ENCODE measurements at regions not wholly inside any gene's neighbourhood (a gene's known extent, or its start where the extent isn't known, plus 50 kb on each side); places are given as distances from the start of the nearest gene placed in this dataset.

GRCh38 chr10:58952162-58952601 is 224.3 kb upstream of the PHYHIPL start (continued):
- no peak for TF ChIP-seq PHF8 (IDR thresholded peaks at IDR 0.05; ENCODE audit: borderline replicate concordance, low read depth)
- no peak for TF ChIP-seq HOXB13 (CRISPR knock-in tag; IDR thresholded peaks at IDR 0.05; ENCODE audit: low read depth)

DNA sequence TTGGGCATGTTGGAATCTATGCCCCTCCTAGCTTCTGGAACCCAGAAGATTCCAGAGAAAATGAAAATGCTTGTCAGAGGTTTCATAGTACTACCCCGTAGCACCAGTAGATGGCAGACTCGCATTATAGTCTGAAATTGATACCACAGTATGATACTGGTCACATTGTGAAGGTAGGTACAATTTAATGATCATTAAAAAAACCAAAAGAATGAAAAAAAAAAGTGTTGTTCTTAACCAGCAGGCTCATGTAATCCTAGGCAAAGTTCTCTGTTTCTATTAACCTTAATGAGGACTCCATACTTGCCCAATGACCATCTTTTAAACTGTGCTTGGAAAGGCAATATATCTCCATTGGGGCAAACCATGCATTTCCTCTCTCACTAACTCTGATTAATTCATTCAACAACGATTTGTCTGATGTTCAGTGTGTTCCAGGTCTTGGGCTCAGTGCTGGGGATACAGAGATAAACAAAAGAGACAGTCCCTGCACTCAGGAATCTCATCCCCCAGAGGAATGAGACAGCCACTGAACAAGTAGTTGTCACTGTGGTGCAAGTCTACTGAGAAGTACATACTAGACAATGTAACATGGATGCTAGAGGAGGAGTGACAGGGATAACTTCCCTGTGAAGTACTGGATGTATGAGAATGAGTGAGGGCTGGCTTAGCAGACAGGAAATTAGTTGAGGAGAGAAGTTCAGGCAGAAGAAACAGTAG is 223.5 kb upstream of the PHYHIPL start:
- peak; percentile 20 to 52 for DNase-seq (ENCODE audit: low read depth in 1 of 2, low spot score in 1 of 2)
- WGBS (ENCODE audit: missing lambda C conversion rate), result 1% methylated on average over 3 of the region's 3 CpGs
- peak; percentile 94 for TF ChIP-seq SMC3 (IDR thresholded peaks at IDR 0.05)
- no peak for TF ChIP-seq FOSL2 (IDR thresholded peaks at IDR 0.05)
- no peak for TF ChIP-seq FOSL2 (CRISPR knock-in tag; IDR thresholded peaks at IDR 0.05)
- peak; percentile 93 to 95 for TF ChIP-seq RAD21 (conservative IDR thresholded peaks at IDR 0.05 in 1 of 2, IDR thresholded peaks at IDR 0.05 in 1 of 2)
- no peak for TF ChIP-seq SREBF2 (IDR thresholded peaks at IDR 0.05)
- TF ChIP-seq CTCF (IDR thresholded peaks at IDR 0.05), result peak; percentile 92
- Histone ChIP-seq H3K4me3 (no peak overlapping the region), H3K9me3 (no peaks in the 10 kb centered on the region), H3K4me2 (no peak overlapping the region), H3K4me1 (peaks cover 16% of the 10 kb centered on the region), H3K27ac (peak overlapping the region in 1 of 2 experiments; percentile 46; a peak in 2 of 6 replicates)
- POLR2A ChIA-PET, result no interaction called here
- peak; percentile 85 for FAIRE-seq
- peak; percentile 76 to 91 for ATAC-seq
- CTCF ChIA-PET, result interaction anchor here (0.6 to 6.4 kb wide), 58 partner anchors 9 to 1255 kb away, joined by 3 to 51 read pairs (median 4); partner anchors contain the start of gene PHYHIPL

GRCh38 chr10:58954178-58954577 is 222.3 kb upstream of the PHYHIPL start:
- Histone ChIP-seq H3K9me3 (no peaks in the 10 kb centered on the region), H3K4me3 (no peak overlapping the region), H3K4me1 (peaks cover 16% of the 10 kb centered on the region), H3K27ac (no peak overlapping the region), H3K4me2 (no peak overlapping the region)
- ChIA-PET POLR2A (no interaction called here), CTCF (interaction anchor here (0.7 to 6.4 kb wide), 8 partner anchors 11 to 667 kb away, joined by 3 to 51 read pairs (median 4); no protein-coding TSS in a partner anchor)
- TF ChIP-seq RCOR1 (IDR thresholded peaks at IDR 0.05; ENCODE audit: low read depth, low read length) (no peak), REST (IDR thresholded peaks at IDR 0.05) (no peak), KDM5A (IDR thresholded peaks at IDR 0.05) (no peak), FOXS1 (CRISPR knock-in tag; IDR thresholded peaks at IDR 0.05) (no peak), CHD2 (IDR thresholded peaks at IDR 0.05; ENCODE audit: low read length, partially characterized antibody) (no peak), SMC3 (IDR thresholded peaks at IDR 0.05) (no peak), HOXB5 (CRISPR knock-in tag; IDR thresholded peaks at IDR 0.05) (no peak), ESRRA (IDR thresholded peaks at IDR 0.05; ENCODE audit: borderline replicate concordance, low read length) (no peak), CHD4 (IDR thresholded peaks at IDR 0.05; ENCODE audit: borderline replicate concordance) (no peak)
- TF ChIP-seq, protein P1, sequence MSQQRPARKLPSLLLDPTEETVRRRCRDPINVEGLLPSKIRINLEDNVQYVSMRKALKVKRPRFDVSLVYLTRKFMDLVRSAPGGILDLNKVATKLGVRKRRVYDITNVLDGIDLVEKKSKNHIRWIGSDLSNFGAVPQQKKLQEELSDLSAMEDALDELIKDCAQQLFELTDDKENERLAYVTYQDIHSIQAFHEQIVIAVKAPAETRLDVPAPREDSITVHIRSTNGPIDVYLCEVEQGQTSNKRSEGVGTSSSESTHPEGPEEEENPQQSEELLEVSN (IDR thresholded peaks at IDR 0.05; ENCODE audit: borderline replicate concordance, low read depth), result no peak
- TF ChIP-seq, protein P2, sequence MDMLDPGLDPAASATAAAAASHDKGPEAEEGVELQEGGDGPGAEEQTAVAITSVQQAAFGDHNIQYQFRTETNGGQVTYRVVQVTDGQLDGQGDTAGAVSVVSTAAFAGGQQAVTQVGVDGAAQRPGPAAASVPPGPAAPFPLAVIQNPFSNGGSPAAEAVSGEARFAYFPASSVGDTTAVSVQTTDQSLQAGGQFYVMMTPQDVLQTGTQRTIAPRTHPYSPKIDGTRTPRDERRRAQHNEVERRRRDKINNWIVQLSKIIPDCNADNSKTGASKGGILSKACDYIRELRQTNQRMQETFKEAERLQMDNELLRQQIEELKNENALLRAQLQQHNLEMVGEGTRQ (IDR thresholded peaks at IDR 0.05), result no peak
- ATAC-seq, result no peak
- no peak for FAIRE-seq
- DNase-seq (ENCODE audit: low read depth in 1 of 2, low spot score in 1 of 2), result no peak
- 85% methylated on average over 2 of the region's 2 CpGs for WGBS (ENCODE audit: missing lambda C conversion rate)
